ENCODE measurements at regions not wholly inside any gene's neighbourhood (a gene's known extent, or its start where the extent isn't known, plus 50 kb on each side); places are given as distances from the start of the nearest gene placed in this dataset.
A peak's percentile ranks its signal among the peaks of the same experiment; 100 is the strongest.

- Mint-ChIP-seq H3K36me3 (ENCODE audit: low read depth, unreplicated experiment) (peaks cover 16% of the 10 kb centered on the region), H3K27me3 (ENCODE audit: unreplicated experiment) (peaks cover 3% of the 10 kb centered on the region), H3K9me3 (ENCODE audit: unreplicated experiment) (peaks cover 5% of the 10 kb centered on the region), H3K27ac (ENCODE audit: unreplicated experiment) (no peak overlapping the region), H3K4me3 (ENCODE audit: unreplicated experiment) (no peak overlapping the region), H3K4me1 (ENCODE audit: unreplicated experiment) (peaks cover 9% of the 10 kb centered on the region)
- no peak for DNase-seq (ENCODE audit: low spot score)
- TF ChIP-seq CTCF (IDR thresholded peaks at IDR 0.05; ENCODE audit: unreplicated experiment): no peak
Observed at GRCh38 chr18:68438983-68439382, 275.9 kb downstream of the TMX3 start.

GRCh38 chr18:68438536-68438935 is 276.4 kb downstream of the TMX3 start:
- TF ChIP-seq CTCF (IDR thresholded peaks at IDR 0.05; ENCODE audit: unreplicated experiment): no peak
- H3K4me3 Mint-ChIP-seq (ENCODE audit: unreplicated experiment): no peak overlapping the region
- peaks cover 9% of the 10 kb centered on the region for H3K4me1 Mint-ChIP-seq (ENCODE audit: unreplicated experiment)
- peaks cover 3% of the 10 kb centered on the region for H3K27me3 Mint-ChIP-seq (ENCODE audit: unreplicated experiment)
- peaks cover 16% of the 10 kb centered on the region for H3K36me3 Mint-ChIP-seq (ENCODE audit: low read depth, unreplicated experiment)
- peaks cover 5% of the 10 kb centered on the region for H3K9me3 Mint-ChIP-seq (ENCODE audit: unreplicated experiment)
- H3K27ac Mint-ChIP-seq (ENCODE audit: unreplicated experiment): no peak overlapping the region
- DNase-seq (ENCODE audit: low spot score): no peak

DNA sequence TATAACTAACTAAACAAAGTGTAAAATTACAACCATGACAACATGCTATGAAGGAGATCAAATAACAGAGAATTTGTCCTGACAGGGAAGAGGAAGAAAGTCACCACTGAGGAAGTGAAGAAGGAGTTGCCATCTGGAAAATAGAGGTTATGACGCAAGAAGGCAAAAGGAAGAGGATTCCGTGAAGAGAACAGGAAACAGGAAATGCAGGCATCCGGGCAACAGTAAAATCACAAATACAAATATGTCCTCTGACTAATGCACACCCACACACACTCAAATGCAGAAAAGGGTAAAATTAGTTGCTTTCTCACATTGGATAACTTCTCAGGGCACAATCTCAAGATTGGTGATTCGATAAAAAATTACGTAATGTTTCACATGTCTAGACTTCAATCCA is 278.4 kb downstream of the TMX3 start:
- Mint-ChIP-seq H3K27ac (ENCODE audit: unreplicated experiment) (peak overlapping the region; percentile 92), H3K4me3 (ENCODE audit: unreplicated experiment) (no peak overlapping the region), H3K27me3 (ENCODE audit: unreplicated experiment) (peaks cover 3% of the 10 kb centered on the region), H3K36me3 (ENCODE audit: low read depth, unreplicated experiment) (peaks cover 16% of the 10 kb centered on the region), H3K9me3 (ENCODE audit: unreplicated experiment) (peaks cover 5% of the 10 kb centered on the region), H3K4me1 (ENCODE audit: unreplicated experiment) (peaks cover 9% of the 10 kb centered on the region)
- no peak for TF ChIP-seq CTCF (IDR thresholded peaks at IDR 0.05; ENCODE audit: unreplicated experiment)
- DNase-seq (ENCODE audit: low spot score): peak; percentile 18

DNA sequence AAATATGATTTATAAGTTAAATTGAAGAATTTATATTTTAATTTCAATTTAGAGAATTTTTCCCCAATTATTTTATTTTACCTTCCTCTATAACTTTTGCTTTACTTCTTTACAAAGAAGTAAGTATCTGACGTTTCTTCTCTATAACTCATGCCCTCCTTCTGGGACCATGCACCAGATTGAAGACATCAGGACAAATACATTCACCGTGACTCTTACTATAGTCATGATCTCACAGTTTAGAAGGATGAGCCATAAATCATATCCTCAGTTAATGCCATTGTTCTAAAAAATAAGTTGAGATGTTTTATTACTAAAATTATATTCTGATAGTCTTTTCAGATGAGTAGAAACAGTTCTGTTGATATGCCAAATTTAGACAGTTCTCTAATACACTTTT is 279.3 kb downstream of the TMX3 start:
- TF ChIP-seq CTCF (IDR thresholded peaks at IDR 0.05; ENCODE audit: unreplicated experiment): no peak
- Mint-ChIP-seq H3K4me3 (ENCODE audit: unreplicated experiment) (no peak overlapping the region), H3K9me3 (ENCODE audit: unreplicated experiment) (peaks cover 5% of the 10 kb centered on the region), H3K27me3 (ENCODE audit: unreplicated experiment) (peaks cover 3% of the 10 kb centered on the region), H3K4me1 (ENCODE audit: unreplicated experiment) (peaks cover 9% of the 10 kb centered on the region), H3K36me3 (ENCODE audit: low read depth, unreplicated experiment) (peaks cover 16% of the 10 kb centered on the region), H3K27ac (ENCODE audit: unreplicated experiment) (peak overlapping the region; percentile 92)
- no peak for DNase-seq (ENCODE audit: low spot score)

DNA sequence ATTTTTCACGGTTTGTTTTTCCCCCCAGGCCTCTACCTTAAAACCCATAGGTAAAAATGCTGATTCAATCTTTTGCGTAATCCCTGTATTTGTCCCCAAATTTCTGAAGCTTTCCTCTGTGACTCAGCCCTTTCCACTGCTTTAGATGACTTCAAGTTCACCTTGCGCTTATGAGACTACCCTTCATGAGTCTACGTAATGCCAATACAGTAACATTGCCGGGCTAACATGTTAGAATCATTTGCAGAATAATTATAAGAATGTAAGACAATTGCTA is 283.0 kb downstream of the TMX3 start:
- peaks cover 6% of the 10 kb centered on the region for H3K4me1 Mint-ChIP-seq (ENCODE audit: unreplicated experiment)
- DNase-seq (ENCODE audit: low spot score): no peak
- no peak overlapping the region for H3K27ac Mint-ChIP-seq (ENCODE audit: unreplicated experiment)
- H3K36me3 Mint-ChIP-seq (ENCODE audit: low read depth, unreplicated experiment): peaks cover 11% of the 10 kb centered on the region
- no peak for TF ChIP-seq CTCF (IDR thresholded peaks at IDR 0.05; ENCODE audit: unreplicated experiment)
- peaks cover 5% of the 10 kb centered on the region for H3K9me3 Mint-ChIP-seq (ENCODE audit: unreplicated experiment)
- peaks cover 3% of the 10 kb centered on the region for H3K27me3 Mint-ChIP-seq (ENCODE audit: unreplicated experiment)
- no peak overlapping the region for H3K4me3 Mint-ChIP-seq (ENCODE audit: unreplicated experiment)
